AG20443 (cell line): ENCODE measurements at regions not wholly inside any gene's neighbourhood (a gene's known extent, or its start where the extent isn't known, plus 50 kb on each side); places are given as distances from the start of the nearest gene placed in this dataset.
"Not testable (repeated sequence)": the region's sequence is repeated elsewhere in the genome, so short reads cannot be mapped to it uniquely, and the experiment has no call there.

ENCODE experiments used
- DNase-seq: peaks from one replicate; pipeline ENCODE4 v3.0.0; 2012; ENCODE audit warnings: low spot score, mixed read lengths

GRCh38 chr5:34329201-34329600 is 286.2 kb upstream of the C1QTNF3 start:
- not testable (repeated sequence) for DNase-seq

GRCh38 chr5:34329611-34330108 is 286.6 kb upstream of the C1QTNF3 start:
- not testable (repeated sequence) for DNase-seq

- DNase-seq = not testable (repeated sequence)
Observed at GRCh38 chr5:34331928-34332454, 289.0 kb upstream of the C1QTNF3 start.

GRCh38 chr5:34339408-34340001 is 296.5 kb upstream of the C1QTNF3 start:
- not testable (repeated sequence) for DNase-seq

GRCh38 chr5:34354440-34354839 is 301.7 kb upstream of the RAI14 start:
- DNase-seq = not testable (repeated sequence)

- DNase-seq = not testable (repeated sequence)
Observed at GRCh38 chr5:34371417-34371816, 284.7 kb upstream of the RAI14 start.

GRCh38 chr5:34371817-34372216 is 284.3 kb upstream of the RAI14 start:
- DNase-seq = not testable (repeated sequence)

- not testable (repeated sequence) for DNase-seq
Observed at GRCh38 chr5:34372739-34373138, 283.4 kb upstream of the RAI14 start.

GRCh38 chr5:34377651-34378050 is 278.5 kb upstream of the RAI14 start:
- not testable (repeated sequence) for DNase-seq

- DNase-seq = not testable (repeated sequence)
Observed at GRCh38 chr5:34378498-34378897, 277.6 kb upstream of the RAI14 start.

GRCh38 chr5:34388754-34389153 is 267.4 kb upstream of the RAI14 start:
- not testable (repeated sequence) for DNase-seq

GRCh38 chr5:34409373-34409772 is 246.8 kb upstream of the RAI14 start:
- DNase-seq = no peak

GRCh38 chr5:34410411-34411139 is 245.6 kb upstream of the RAI14 start:
- DNase-seq = peak; percentile 25

- peak; percentile 35 for DNase-seq
Observed at GRCh38 chr5:34411470-34412346, 244.4 kb upstream of the RAI14 start.

GRCh38 chr5:34412736-34413135 is 243.4 kb upstream of the RAI14 start:
- no peak for DNase-seq

GRCh38 chr5:34415559-34416198 is 240.4 kb upstream of the RAI14 start:
- DNase-seq = peak; percentile 50

GRCh38 chr5:34416501-34417008 is 239.6 kb upstream of the RAI14 start:
- no peak for DNase-seq

- not testable (repeated sequence) for DNase-seq
Observed at GRCh38 chr5:34420191-34420590, 235.9 kb upstream of the RAI14 start.

GRCh38 chr5:34436761-34437501 is 219.2 kb upstream of the RAI14 start:
- DNase-seq = no peak

- DNase-seq = no peak
Observed at GRCh38 chr5:34439601-34440000, 216.5 kb upstream of the RAI14 start.

GRCh38 chr5:34441767-34442166 is 214.4 kb upstream of the RAI14 start:
- DNase-seq = not testable (repeated sequence)
